ENCODE measurements at regions not wholly inside any gene's neighbourhood (a gene's known extent, or its start where the extent isn't known, plus 50 kb on each side); places are given as distances from the start of the nearest gene placed in this dataset.

- no peak for DNase-seq (ENCODE audit: insufficient read length, low spot score)
- FAIRE-seq: no peak
- TF ChIP-seq POLR2A (IDR thresholded peaks at IDR 0.05; ENCODE audit: low read depth, low read length): no peak
These were observed 163.5 kb upstream of the LMO4 start for GRCh38 chr1:87165177-87165576.

GRCh38 chr1:87167157-87167789, 161.4 kb upstream of the LMO4 start:
- TF ChIP-seq POLR2A (IDR thresholded peaks at IDR 0.05; ENCODE audit: low read depth, low read length): no peak
- DNase-seq (ENCODE audit: insufficient read length, low spot score): no peak
- FAIRE-seq: no peak

- FAIRE-seq (no peak), DNase-seq (ENCODE audit: insufficient read length, low spot score) (no peak)
- no peak for TF ChIP-seq POLR2A (IDR thresholded peaks at IDR 0.05; ENCODE audit: low read depth, low read length)
These were observed 160.7 kb upstream of the LMO4 start for GRCh38 chr1:87167848-87168525.

GRCh38 chr1:87169263-87169910, 159.3 kb upstream of the LMO4 start:
- no peak for DNase-seq (ENCODE audit: insufficient read length, low spot score)
- TF ChIP-seq POLR2A (IDR thresholded peaks at IDR 0.05; ENCODE audit: low read depth, low read length): no peak
- no peak for FAIRE-seq

- no peak for FAIRE-seq
- DNase-seq (ENCODE audit: insufficient read length, low spot score): no peak
- TF ChIP-seq POLR2A (IDR thresholded peaks at IDR 0.05; ENCODE audit: low read depth, low read length): no peak
These were observed 158.5 kb upstream of the LMO4 start for GRCh38 chr1:87170157-87170556.

- DNase-seq (ENCODE audit: insufficient read length, low spot score) (no peak), FAIRE-seq (peak; percentile 11)
- no peak for TF ChIP-seq POLR2A (IDR thresholded peaks at IDR 0.05; ENCODE audit: low read depth, low read length)
These were observed 157.6 kb upstream of the LMO4 start for GRCh38 chr1:87170931-87171598.

GRCh38 chr1:87173231-87173630, 155.4 kb upstream of the LMO4 start:
- no peak for FAIRE-seq
- TF ChIP-seq POLR2A (IDR thresholded peaks at IDR 0.05; ENCODE audit: low read depth, low read length): no peak
- no peak for DNase-seq (ENCODE audit: insufficient read length, low spot score)

- FAIRE-seq: no peak
- TF ChIP-seq POLR2A (IDR thresholded peaks at IDR 0.05; ENCODE audit: low read depth, low read length): no peak
- DNase-seq (ENCODE audit: insufficient read length, low spot score): no peak
These were observed 153.9 kb upstream of the LMO4 start for GRCh38 chr1:87174724-87175245.

- no peak for TF ChIP-seq POLR2A (IDR thresholded peaks at IDR 0.05; ENCODE audit: low read depth, low read length)
- FAIRE-seq: no peak
- no peak for DNase-seq (ENCODE audit: insufficient read length, low spot score)
These were observed 152.6 kb upstream of the LMO4 start for GRCh38 chr1:87176087-87176486.

GRCh38 chr1:87176514-87176913, 152.2 kb upstream of the LMO4 start:
- DNase-seq (ENCODE audit: insufficient read length, low spot score): no peak
- TF ChIP-seq POLR2A (IDR thresholded peaks at IDR 0.05; ENCODE audit: low read depth, low read length): no peak
- no peak for FAIRE-seq

GRCh38 chr1:87178441-87178840, 150.2 kb upstream of the LMO4 start:
- DNase-seq (ENCODE audit: insufficient read length, low spot score) (no peak), FAIRE-seq (no peak)
- TF ChIP-seq POLR2A (IDR thresholded peaks at IDR 0.05; ENCODE audit: low read depth, low read length): no peak

- no peak for TF ChIP-seq POLR2A (IDR thresholded peaks at IDR 0.05; ENCODE audit: low read depth, low read length)
- FAIRE-seq (no peak), DNase-seq (ENCODE audit: insufficient read length, low spot score) (no peak)
These were observed 149.4 kb upstream of the LMO4 start for GRCh38 chr1:87179076-87179810.

- TF ChIP-seq POLR2A (IDR thresholded peaks at IDR 0.05; ENCODE audit: low read depth, low read length): no peak
- FAIRE-seq (no peak), DNase-seq (ENCODE audit: insufficient read length, low spot score) (no peak)
These were observed 148.7 kb upstream of the LMO4 start for GRCh38 chr1:87179851-87180519.
